A549 (cell line): ENCODE measurements at regions not wholly inside any gene's neighbourhood (a gene's known extent, or its start where the extent isn't known, plus 50 kb on each side); places are given as distances from the start of the nearest gene placed in this dataset.
"Not testable (repeated sequence)": the region's sequence is repeated elsewhere in the genome, so short reads cannot be mapped to it uniquely, and the experiment has no call there.

Experiments used
- ATAC-seq, 2 experiments: fragments of 200-7000 bp in 1 of 2; fragments of >200 bp in 1 of 2; cut with Nextera tagmentation in 1 of 2; cut with Tn5 transposase in 1 of 2; 3 replicates each; pipeline versions ENCODE4 v1.8.0 to v1.9.1; 2018 to 2020; ENCODE audit warnings: mild to moderate bottlenecking in 1 of 2, moderate library complexity in 1 of 2
- CTCF ChIA-PET: fragments of 300-600 bp; sonication (Branson Sonifier 250); formaldehyde crosslinking; extraction: SDS; loops from one replicate; lab custom pipeline; 2021; ENCODE audit warnings: antibody characterized with exemption, inconsistent platforms; lab: Yijun Ruan, JAX
- POLR2A ChIA-PET: fragments of 350-600 bp; formaldehyde crosslinking; extraction: SDS; loops from one replicate; lab custom pipeline; 2021; ENCODE audit warnings: antibody characterized with exemption, inconsistent platforms; lab: Yijun Ruan, JAX
- DNase-seq, 2 experiments: peaks; one replicate each; pipeline versions ENCODE4 v3.0.0 to v3.0.0-alpha.2; 2011 to 2016; ENCODE audit warnings: low read depth in 1 of 2, low spot score in 1 of 2
- FAIRE-seq: peaks from 2 replicates; lab custom pipeline; 2011; peaks lifted over from hg19 to GRCh38; lab: Jason Lieb, UNC
- H3K27ac ChIP-seq, 2 experiments: fragments of >200 bp; sonication (Bioruptor Twin); formaldehyde crosslinking; 3 replicates each; pipeline ENCODE4 v1.5.1; 2016 to 2017
- H3K4me1 ChIP-seq: fragments of >200 bp; sonication (Bioruptor Twin); formaldehyde crosslinking; 3 replicates; pipeline ENCODE4 v1.6.1; 2016
- H3K4me2 ChIP-seq: fragments of >200 bp; sonication (Bioruptor Twin); formaldehyde crosslinking; 3 replicates; pipeline ENCODE4 v1.6.1; 2016
- H3K4me3 ChIP-seq: fragments of >200 bp; sonication (Bioruptor Twin); formaldehyde crosslinking; 3 replicates; pipeline ENCODE4 v1.5.1; 2016
- H3K9me3 ChIP-seq: fragments of >200 bp; sonication (Bioruptor Twin); formaldehyde crosslinking; 3 replicates; pipeline ENCODE4 v1.6.1; 2016
- BCL3 ChIP-seq: fragments of >200 bp; sonication (Bioruptor Twin); formaldehyde crosslinking; IDR thresholded peaks from 3 replicates; pipeline ENCODE4 v1.6.1; 2016
- CBX2 ChIP-seq: fragments of 200-600 bp; sonication (generic); IDR thresholded peaks from 2 replicates; pipeline ENCODE4 v1.6.1; 2016; ENCODE audit warnings: low read depth, mild to moderate bottlenecking, borderline replicate concordance
- CEBPB ChIP-seq, 2 experiments: fragments of >200 bp in 1 of 2; sonication (Bioruptor Twin) in 1 of 2; formaldehyde crosslinking in 1 of 2; IDR thresholded peaks; 2 replicates each; pipeline ENCODE4 v1.6.1; 2012 to 2016
- E2F6 ChIP-seq: IDR thresholded peaks from 2 replicates; pipeline ENCODE4 v1.6.1; 2012; ENCODE audit warnings: low read depth, borderline replicate concordance
- ELK1 ChIP-seq: fragments of 150-350 bp; IDR thresholded peaks from 2 replicates; pipeline ENCODE4 v1.6.1; 2014; ENCODE audit warnings: low read depth, mild to moderate bottlenecking, low read length
- EP300 ChIP-seq, 2 experiments: fragments of >200 bp; sonication (Bioruptor Twin); formaldehyde crosslinking; IDR thresholded peaks; 2 replicates in 1 of 2; 3 replicates in 1 of 2; pipeline ENCODE4 v1.6.1; 2016 to 2017
- ESRRA ChIP-seq: fragments of 150-350 bp; IDR thresholded peaks from 2 replicates; pipeline ENCODE4 v1.6.1; 2014; ENCODE audit warnings: mild to moderate bottlenecking, low read length, borderline replicate concordance
- FOSL2 ChIP-seq, 2 experiments: fragments of 450-650 bp in 1 of 2; fragments of >200 bp in 1 of 2; sonication (Bioruptor Twin) in 1 of 2; formaldehyde crosslinking; IDR thresholded peaks; 2 replicates each; pipeline versions ENCODE4 v1.5.0 to v1.6.1; 2016 to 2020; ENCODE audit warnings: mild to moderate bottlenecking in 1 of 2, moderate library complexity in 1 of 2
- FOXS1 ChIP-seq: fragments of 250-450 bp; sonication (Bioruptor Pico); IDR thresholded peaks from 2 replicates; pipeline ENCODE4 v1.5.0; 2020; ENCODE audit warnings: mild to moderate bottlenecking, moderate library complexity
- HDAC2 ChIP-seq: fragments of 200-600 bp; sonication (generic); IDR thresholded peaks from 2 replicates; pipeline ENCODE4 v1.6.1; 2016
- HES2 ChIP-seq: fragments of >200 bp; sonication (Bioruptor Twin); formaldehyde crosslinking; IDR thresholded peaks from 2 replicates; pipeline ENCODE4 v1.6.1; 2016
- HOXB13 ChIP-seq: fragments of 250-450 bp; sonication (Bioruptor Pico); IDR thresholded peaks from 2 replicates; pipeline ENCODE4 v1.5.0; 2020; ENCODE audit warnings: low read depth, mild to moderate bottlenecking, moderate library complexity
- KDM5A ChIP-seq: fragments of 200-600 bp; sonication (generic); IDR thresholded peaks from 2 replicates; pipeline ENCODE4 v1.6.1; 2016; ENCODE audit warnings: antibody characterized with exemption, mild to moderate bottlenecking
- MAX ChIP-seq: IDR thresholded peaks from 2 replicates; pipeline ENCODE4 v1.6.1; 2012
- MAZ ChIP-seq: fragments of 150-350 bp; IDR thresholded peaks from 2 replicates; pipeline ENCODE4 v1.6.1; 2014; ENCODE audit warnings: antibody characterized with exemption, low read depth, low read length, borderline replicate concordance
- NPAS2 ChIP-seq: fragments of 250-450 bp; sonication (Bioruptor Pico); IDR thresholded peaks from 2 replicates; pipeline ENCODE4 v1.8.0; 2022; ENCODE audit warnings: mild to moderate bottlenecking, moderate library complexity, borderline replicate concordance
- NR3C1 ChIP-seq: fragments of >200 bp; sonication (Bioruptor Twin); formaldehyde crosslinking; IDR thresholded peaks from 3 replicates; pipeline ENCODE4 v1.6.1; 2017
- RAD21 ChIP-seq, 2 experiments: fragments of >200 bp in 1 of 2; sonication (Bioruptor Twin) in 1 of 2; formaldehyde crosslinking in 1 of 2; IDR thresholded peaks in 1 of 2; conservative IDR thresholded peaks in 1 of 2; 2 replicates in 1 of 2; 3 replicates in 1 of 2; pipeline ENCODE4 v1.6.1; 2012 to 2018; ENCODE audit warnings: inconsistent platforms in 1 of 2
- RCOR1 ChIP-seq: fragments of 150-350 bp; IDR thresholded peaks from 2 replicates; pipeline ENCODE4 v1.6.1; 2014; ENCODE audit warnings: antibody characterized with exemption, low read length, low read depth
- REST ChIP-seq: fragments of 200-600 bp; sonication (generic); IDR thresholded peaks from 2 replicates; pipeline ENCODE4 v1.6.1; 2016; ENCODE audit warnings: antibody characterized with exemption, mild to moderate bottlenecking, moderate library complexity
- RFX5 ChIP-seq: fragments of 450-650 bp; IDR thresholded peaks from 2 replicates; pipeline ENCODE4 v1.7.1; 2014; ENCODE audit warnings: antibody characterized with exemption, mild to moderate bottlenecking, moderate library complexity
- SMC3 ChIP-seq: fragments of >200 bp; sonication (Bioruptor Twin); formaldehyde crosslinking; IDR thresholded peaks from 3 replicates; pipeline ENCODE4 v1.6.1; 2018; ENCODE audit warnings: inconsistent platforms
- TP53 ChIP-seq: fragments of 250-450 bp; sonication (Bioruptor Pico); IDR thresholded peaks from 2 replicates; pipeline ENCODE4 v1.5.0; 2021; ENCODE audit warnings: mild to moderate bottlenecking, moderate library complexity
- ZFP36 ChIP-seq: fragments of 450-650 bp; IDR thresholded peaks from 2 replicates; pipeline ENCODE4 v1.6.1; 2014; ENCODE audit warnings: borderline replicate concordance; ENCODE audit not compliant: partially characterized antibody
- ZNF302 ChIP-seq: fragments of 250-450 bp; sonication (Bioruptor Pico); IDR thresholded peaks from 2 replicates; pipeline ENCODE4 v1.9.0; 2021; ENCODE audit warnings: inconsistent platforms, mild to moderate bottlenecking, moderate library complexity
- ZSCAN20 ChIP-seq: fragments of 250-450 bp; sonication (Bioruptor Pico); IDR thresholded peaks from 2 replicates; pipeline ENCODE4 v1.8.0; 2022; ENCODE audit warnings: mild to moderate bottlenecking, moderate library complexity
- WGBS: methylation state at CpG from one replicate; pipeline ENCODE4 v1.1.6; 2017; ENCODE audit errors: missing lambda C conversion rate; 5-methylcytosine and 5-hydroxymethylcytosine counted together

GRCh38 chr18:43787721-43788120 lies 510.4 kb upstream of the SYT4 start:
- H3K27ac ChIP-seq, ATAC-seq, FAIRE-seq, POLR2A ChIA-PET, H3K4me1 ChIP-seq, DNase-seq, H3K4me2 ChIP-seq, H3K4me3 ChIP-seq, H3K9me3 ChIP-seq: not testable (repeated sequence)
- CTCF ChIA-PET, result interaction anchor here (0.7 kb wide), 1 partner anchor 397 kb away, joined by 4 read pairs; no protein-coding TSS in a partner anchor

- no peak for TF ChIP-seq MAX
- no peak for TF ChIP-seq RFX5
- no peak for TF ChIP-seq NR3C1
- no peak for TF ChIP-seq NPAS2 (CRISPR knock-in tag)
- TF ChIP-seq HES2, result no peak
- no peak for TF ChIP-seq ELK1
- TF ChIP-seq ZFP36, result no peak
- no peak for TF ChIP-seq FOXS1
- no peak for TF ChIP-seq CEBPB (IDR thresholded peaks at IDR 0.05)
- Histone ChIP-seq H3K4me3 (no peak overlapping the region), H3K27ac (no peak overlapping the region), H3K4me2 (no peak overlapping the region), H3K9me3 (no peaks in the 10 kb centered on the region), H3K4me1 (no peaks in the 10 kb centered on the region)
- no peak for ATAC-seq
- no peak for DNase-seq
- POLR2A ChIA-PET, result no interaction called here
- WGBS, result 1% methylated on average over 3 of the region's 3 CpGs
- FAIRE-seq, result no peak
- CTCF ChIA-PET, result no interaction called here
Measured at GRCh38 chr18:43789234-43790000, 512.1 kb upstream of the SYT4 start.

GRCh38 chr18:43793910-43794309 lies 516.6 kb upstream of the SYT4 start:
- no peak overlapping the region for H3K4me3 ChIP-seq
- H3K9me3 ChIP-seq, result no peaks in the 10 kb centered on the region
- no peak overlapping the region for H3K27ac ChIP-seq
- 0% methylated on average over 1 of the region's 1 CpG for WGBS
- FAIRE-seq, result no peak
- no peaks in the 10 kb centered on the region for H3K4me1 ChIP-seq
- no peak for ATAC-seq
- POLR2A ChIA-PET, result no interaction called here
- TF ChIP-seq ESRRA, result no peak
- TF ChIP-seq NR3C1, result no peak
- no peak for TF ChIP-seq RCOR1
- no peak for TF ChIP-seq KDM5A
- no peak for TF ChIP-seq CBX2
- no peak for TF ChIP-seq MAZ
- no peak for TF ChIP-seq TP53 (CRISPR knock-in tag)
- no peak for TF ChIP-seq HDAC2
- no peak for TF ChIP-seq E2F6
- TF ChIP-seq EP300 (IDR thresholded peaks at IDR 0.05), result no peak
- no peak for TF ChIP-seq HOXB13 (CRISPR knock-in tag)
- TF ChIP-seq REST, result no peak
- TF ChIP-seq FOSL2 (IDR thresholded peaks at IDR 0.05), result no peak
- no peak for TF ChIP-seq FOSL2 (CRISPR knock-in tag; IDR thresholded peaks at IDR 0.05)
- TF ChIP-seq BCL3, result no peak
- TF ChIP-seq ZFP36, result no peak
- no peak for TF ChIP-seq RAD21 (conservative IDR thresholded peaks at IDR 0.05 in 1 of 2, IDR thresholded peaks at IDR 0.05 in 1 of 2)
- TF ChIP-seq ZNF302 (CRISPR knock-in tag), result no peak
- no peak for TF ChIP-seq ZSCAN20 (CRISPR knock-in tag)
- TF ChIP-seq CEBPB (IDR thresholded peaks at IDR 0.05), result no peak
- TF ChIP-seq SMC3, result no peak
- CTCF ChIA-PET, result no interaction called here
- DNase-seq, result no peak
- H3K4me2 ChIP-seq, result no peak overlapping the region
